ENCODE measurements at regions not wholly inside any gene's neighbourhood (a gene's known extent, or its start where the extent isn't known, plus 50 kb on each side); places are given as distances from the start of the nearest gene placed in this dataset.

DNA sequence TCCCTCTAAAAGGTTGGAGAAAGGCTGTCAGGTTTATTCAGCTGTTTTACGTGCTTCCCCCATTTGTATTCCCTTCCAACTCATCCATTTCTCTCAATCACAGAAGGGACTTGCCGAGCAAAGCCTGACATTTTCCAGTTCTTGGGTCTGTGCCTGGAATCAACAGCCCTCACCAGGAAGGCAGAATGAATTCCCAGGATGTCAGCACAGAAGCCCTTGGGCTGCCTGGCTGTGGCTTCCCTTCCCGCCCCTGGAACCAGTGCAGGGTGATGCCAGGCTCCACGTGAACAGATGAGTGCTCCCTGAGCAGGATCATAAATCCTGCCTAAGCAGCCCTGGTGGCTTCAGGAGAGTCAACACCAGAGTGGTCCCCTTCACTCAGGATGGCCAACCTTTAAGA lies 86.1 kb upstream of the CD83 start:
- no peak for DNase-seq (ENCODE audit: low spot score)

DNA sequence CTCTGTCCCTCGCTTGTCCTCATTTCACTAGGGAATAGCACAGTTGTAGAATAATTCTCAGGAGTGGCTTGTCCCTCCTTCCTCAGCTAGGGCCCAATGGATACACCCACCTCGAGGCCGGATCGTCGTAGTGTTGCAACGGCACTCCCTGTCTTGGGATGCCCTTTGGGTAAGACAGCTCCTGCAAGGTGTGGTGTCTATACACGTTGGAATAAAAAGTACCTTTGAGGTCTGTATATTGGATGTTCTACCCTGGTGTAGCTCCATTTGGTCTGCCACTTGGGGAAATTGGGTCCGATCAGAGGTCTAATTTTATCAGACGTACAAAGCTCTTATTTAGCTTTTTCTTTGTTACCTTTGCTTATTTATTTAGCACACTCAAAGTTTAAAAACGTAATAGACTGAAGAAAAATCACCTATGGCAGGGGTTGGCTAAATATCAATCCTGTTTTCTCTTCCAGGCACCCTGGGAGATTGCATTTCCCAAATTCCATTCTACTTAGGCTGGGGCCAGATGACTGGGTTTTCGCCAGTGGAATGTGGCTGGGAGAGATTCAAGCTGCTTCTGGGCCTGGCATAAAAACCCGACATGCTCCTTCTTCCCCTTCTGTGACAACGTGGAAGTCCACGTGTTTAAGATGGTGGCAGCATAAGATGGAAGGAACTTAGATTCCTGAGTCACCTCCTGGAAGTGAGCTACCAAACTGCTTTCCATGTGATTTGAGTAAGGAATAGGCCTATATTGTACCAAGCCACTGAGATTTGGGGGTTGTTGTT lies 82.3 kb upstream of the CD83 start:
- DNase-seq (ENCODE audit: low spot score), result peak; percentile 56

DNA sequence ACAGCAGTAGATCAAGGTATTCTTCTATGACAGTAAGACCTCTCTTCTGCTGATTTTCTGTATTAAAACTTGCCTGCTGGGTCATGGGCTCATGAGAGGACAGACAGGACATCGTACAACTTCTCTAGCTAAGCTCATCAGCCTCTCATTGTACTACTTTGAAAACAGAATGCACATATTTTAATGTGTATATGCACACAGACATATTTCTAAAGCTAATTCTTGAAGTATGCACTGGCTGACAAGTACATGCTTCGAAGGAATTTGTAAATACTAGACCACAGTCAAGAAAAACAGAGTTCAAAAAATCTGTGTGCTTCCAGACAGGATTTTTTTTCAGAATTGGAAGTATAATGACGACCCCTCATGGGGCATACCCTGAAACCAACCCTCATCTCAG lies 81.7 kb upstream of the CD83 start:
- no peak for DNase-seq (ENCODE audit: low spot score)

DNA sequence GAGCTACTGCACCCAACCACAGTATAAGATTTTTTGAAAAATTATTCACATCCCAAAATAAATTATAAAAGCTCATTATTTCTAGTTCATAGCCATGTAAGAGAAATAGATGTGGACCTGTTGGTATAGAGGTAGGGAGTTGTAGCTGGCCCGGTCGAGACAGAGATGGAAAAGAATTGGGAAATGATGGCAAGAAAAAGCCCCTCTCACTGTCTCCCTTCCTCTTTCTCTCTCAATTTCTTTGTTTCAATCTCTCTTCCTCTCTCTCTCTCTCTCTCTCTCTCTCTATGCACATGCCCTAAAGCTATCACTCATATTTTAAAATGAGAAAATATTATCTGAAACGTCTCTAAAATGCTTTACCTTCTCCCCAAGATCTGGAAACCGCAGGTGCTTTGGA lies 80.7 kb upstream of the CD83 start:
- no peak for DNase-seq (ENCODE audit: low spot score)

DNA sequence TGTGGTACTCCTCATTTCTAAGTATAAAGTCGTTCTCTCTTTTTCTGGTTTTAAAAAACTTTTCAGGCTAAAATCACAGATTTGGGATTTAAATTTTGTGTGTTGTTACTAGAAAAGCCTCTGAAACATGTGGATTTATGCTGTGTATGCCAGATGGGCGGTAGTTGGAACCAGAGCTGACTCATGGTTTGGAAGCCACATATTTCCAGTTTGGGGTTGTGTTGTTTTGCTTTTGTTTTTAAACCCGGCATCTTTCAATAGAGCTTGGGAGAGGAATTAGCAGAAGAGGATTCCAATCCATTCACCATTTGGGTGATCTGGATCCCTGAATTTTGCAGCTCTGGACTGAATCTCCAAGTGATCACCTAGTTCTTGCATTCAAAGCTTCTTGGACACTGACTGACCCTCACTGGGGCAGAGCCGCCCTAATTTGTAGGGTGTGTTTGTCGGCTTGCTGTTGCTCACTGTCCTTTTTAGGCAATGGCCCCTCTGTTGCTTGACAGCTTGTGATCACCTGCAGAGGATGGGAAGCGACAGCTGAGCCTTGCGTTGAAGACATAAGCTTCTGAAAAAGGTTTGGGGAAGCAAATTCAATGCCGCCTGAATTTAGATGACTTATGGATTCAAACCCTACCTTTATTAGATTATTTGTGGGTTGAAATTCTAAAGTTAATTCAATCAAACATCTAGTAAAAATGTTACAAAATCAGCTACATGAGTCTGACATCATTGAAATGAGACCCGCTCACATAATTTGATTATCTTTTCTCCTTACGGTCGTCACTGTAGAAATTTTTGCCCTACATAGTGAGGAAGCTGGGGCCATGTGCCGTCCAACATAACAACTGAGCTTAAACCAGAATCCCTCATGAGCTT lies 79.9 kb upstream of the CD83 start:
- peak; percentile 69 for DNase-seq (ENCODE audit: low spot score)

DNA sequence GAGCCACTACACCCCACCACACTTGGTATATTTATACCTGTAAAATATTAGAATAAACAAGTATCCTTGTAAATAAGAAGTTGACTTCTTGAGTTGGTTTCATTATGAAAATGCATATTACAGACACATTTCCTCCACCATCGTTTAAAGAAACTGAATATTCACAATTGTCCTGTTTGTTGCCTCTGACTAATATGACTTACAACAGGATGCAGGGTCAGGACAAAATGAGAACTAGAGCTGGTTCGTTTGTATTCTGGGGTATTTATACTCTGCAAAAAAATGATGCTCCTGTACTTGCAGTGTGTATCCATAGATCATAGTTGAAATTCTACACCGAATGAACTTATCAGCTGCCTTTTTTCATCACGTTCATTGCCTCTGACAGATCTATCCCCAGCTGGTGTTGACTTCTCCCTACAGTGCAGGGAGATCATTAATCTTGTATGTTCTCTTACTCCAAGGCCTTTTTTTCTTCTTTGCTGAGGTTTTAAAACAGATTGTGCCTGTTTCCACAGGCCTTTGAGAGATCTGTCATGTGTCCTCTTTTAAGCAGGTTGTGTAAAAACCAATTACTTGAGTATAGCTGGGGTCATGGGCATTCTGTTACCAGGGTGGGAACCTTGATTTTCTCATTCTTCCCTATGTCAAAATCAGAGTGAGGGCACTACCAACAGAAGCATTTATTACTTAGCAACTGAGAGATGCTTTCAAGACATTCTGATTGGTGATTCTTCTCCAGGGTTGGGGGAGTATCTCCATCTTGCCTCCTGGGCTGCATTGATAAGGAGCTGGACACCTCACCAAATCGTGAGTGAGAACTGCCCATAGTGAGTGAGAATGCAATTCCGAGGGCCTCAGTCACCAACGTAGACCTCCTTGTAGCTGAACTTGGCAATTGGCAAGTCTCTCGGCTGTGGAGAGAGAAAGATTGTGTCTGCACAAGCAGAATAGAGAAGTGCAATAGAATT lies 78.8 kb upstream of the CD83 start:
- no peak for DNase-seq (ENCODE audit: low spot score)

DNA sequence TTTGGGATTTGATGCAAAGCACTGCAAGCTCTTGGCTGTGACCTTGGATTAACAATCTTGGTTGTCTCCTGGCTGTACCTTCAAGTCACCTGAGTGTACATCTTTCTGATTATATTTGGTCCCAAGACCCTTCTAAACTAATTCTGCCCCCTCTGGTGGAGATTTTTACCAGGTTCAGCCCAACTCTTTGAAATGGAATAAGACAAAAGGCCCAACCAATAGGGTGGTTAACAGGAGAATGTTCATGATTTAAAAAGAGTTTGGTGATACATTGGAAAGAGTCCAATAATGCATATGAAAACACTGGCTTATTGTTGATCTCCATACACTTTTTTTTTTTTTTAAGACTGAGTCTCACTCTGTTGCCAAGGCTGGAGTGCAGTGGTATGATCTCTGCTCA lies 77.5 kb upstream of the CD83 start:
- no peak for DNase-seq (ENCODE audit: low spot score)

DNA sequence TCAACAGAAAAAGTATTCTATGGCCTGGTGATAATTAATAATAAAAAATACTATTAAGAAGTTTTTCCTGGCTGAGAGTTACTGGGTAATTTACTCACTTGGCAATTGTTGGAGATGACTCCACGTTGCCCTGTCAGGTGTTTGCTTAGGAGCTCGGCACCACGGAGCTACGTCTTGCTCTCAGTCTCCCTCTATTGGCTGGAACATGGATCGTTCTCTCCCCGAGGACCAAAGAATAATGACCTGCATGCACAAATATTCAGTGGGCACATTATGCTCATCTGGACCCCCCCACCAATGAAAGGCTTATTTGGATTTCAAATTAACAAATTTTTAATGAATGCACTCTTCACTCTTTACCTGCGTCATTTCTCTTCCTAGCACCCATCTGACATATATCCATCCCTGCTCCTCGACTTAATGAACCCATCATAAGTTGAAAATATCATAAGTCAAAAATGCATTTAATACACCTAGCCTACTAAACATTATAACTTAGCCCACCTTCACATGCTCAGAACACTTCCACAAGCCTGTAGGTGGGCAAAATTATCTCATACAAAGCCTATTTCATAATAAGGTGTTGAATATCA lies 71.0 kb upstream of the CD83 start:
- DNase-seq (ENCODE audit: low spot score), result peak; percentile 55

DNA sequence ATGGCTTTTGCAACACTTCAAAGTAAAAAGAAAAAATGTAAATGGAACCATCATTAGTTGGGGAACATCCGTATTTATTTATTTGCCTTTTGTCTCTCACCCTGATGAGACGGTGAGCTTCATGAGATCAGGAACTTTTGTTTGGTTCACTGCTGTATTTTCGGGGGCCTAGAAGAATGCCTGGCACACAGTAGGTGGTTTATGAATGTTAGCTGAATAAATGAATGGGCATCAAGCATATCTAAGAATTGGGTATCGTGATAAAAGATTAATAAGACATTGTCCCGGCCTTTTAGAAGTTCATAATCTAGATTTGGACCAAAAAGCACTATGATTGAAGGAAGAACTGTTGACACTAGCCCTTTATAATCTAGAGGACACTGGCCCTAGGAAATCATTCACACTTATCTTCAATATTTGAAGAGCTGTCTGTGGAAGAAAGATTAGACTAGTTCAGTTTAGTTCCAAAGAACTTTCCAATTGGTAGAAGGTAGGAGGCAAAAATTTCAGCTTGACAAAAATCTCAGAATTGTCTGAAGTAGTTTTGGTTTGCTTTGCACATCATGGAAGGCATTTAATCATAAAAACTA lies 70.3 kb upstream of the CD83 start:
- DNase-seq (ENCODE audit: low spot score), result no peak

DNA sequence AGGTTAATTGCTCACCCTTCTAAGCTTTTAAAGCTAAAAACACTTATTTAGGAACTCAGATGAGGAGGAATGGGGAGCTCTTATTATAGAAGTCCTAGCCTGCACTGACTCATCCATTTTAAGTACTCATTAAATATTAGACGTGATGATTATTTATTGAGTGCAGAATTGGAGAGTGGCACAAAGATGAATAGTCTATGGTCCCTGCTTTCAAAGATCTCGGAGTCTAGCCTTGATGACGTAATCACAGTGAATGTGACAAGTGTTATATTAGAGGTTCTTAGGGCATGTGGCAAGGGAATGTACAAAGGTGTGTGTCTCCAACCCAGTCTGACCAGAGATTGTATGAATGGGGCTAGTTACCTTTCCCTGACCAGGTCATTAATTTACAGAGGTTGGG lies 68.7 kb upstream of the CD83 start:
- DNase-seq (ENCODE audit: low spot score), result no peak

DNA sequence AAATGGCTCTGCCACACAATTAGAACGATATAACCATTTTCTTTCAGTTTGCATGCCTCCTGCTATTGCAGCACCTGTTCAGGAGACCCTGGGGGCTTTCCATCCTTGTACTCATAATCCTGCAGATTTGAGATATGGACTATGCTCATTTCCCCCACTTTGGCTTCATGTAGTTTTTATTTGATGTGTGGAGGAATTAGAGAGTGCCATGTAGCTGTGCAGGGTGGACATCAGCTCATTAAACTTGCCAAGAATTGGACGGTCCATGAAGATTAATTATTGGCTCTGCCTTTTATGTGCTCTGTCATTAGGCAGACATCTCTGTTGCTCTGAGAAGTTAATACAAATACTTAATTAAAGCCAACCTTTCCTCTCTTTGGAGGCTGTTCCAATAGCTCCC lies 66.2 kb upstream of the CD83 start:
- DNase-seq (ENCODE audit: low spot score), result no peak

DNA sequence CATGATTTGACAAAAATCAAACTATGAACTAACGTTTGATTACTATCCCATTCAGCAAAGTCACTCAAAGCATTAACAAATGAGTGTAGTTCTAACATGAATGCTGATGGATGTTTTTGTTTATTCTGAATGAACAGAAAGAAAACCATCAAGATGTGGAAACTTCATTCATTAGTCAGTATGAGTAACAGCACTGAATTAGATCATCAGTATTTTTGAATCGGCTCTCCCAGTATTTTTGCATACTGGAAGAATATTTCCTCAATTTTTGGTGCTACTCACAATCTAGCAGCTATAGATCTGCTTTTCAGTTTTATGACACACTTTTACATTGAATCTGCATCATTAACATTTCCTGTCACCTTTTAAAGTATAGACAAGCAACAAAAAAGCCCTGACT lies 63.8 kb upstream of the CD83 start:
- DNase-seq (ENCODE audit: low spot score), result no peak

DNA sequence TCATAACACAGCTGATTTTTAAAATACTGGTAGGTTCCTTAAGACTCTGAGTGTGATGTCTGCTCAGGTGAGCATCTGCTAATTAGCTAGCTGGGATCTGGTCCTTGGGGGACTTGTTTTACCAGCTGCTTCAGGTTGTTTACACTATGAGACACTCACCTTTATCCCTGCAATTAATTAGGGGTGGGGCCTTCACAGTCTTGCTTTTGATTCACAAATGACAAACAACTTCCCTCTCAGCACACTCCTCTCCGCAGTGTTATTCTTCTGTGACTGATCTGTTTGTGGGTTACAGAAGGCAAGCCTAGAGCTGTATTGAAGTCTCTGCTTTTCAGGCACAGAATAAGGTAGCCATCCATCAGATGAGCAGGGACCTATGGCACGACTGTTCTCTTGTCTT lies 62.0 kb upstream of the CD83 start:
- DNase-seq (ENCODE audit: low spot score), result no peak

DNA sequence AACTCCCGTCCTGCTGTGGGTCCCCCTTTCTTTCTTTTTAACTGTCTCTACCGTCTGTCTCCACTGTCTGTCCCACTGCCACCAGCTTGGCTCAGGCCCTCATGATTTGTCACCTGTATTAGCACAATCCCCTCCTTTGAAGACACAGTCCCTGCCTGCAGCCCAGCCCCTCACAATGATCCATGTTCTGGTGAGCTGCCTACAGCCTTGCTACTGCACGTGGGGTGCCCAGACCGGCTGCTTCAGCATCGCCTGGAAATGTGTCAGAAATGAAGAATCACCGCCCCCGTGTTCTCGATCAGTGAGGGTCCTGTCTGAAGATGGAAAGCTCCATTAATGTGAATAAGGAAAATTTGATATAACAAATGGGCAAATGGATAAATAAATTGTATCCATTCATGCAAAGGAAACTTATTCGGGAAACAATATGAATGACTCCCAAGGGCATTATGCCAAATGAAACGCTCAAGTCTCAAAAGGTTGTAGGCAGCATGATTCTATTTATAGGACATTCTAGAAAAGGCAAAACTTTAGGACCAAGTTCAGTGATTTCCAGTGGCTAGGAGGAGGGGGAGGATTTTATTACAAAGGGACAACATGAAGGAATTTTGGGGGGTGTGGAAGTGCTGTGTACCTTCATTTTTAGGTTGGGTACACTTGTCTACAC lies 59.4 kb upstream of the CD83 start:
- no peak for DNase-seq (ENCODE audit: low spot score)

DNA sequence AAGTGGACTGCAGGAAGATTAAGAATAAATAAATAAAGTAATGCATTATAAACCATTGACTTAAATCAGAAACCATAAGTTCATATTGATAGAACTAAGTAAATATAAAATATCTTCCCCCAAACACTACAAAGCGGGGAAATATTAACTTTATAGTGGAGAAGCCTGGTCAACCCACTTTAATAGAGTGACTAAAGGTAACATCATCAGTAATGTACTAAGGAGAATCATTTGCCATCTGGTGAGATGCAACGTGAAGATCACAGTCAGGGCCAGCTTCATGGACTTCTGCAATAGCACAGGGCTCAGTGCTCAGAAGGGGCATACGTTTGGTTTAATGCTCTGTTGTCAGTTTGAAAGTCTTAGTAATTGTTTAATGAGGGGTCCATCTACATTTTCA lies 58.8 kb upstream of the CD83 start:
- no peak for DNase-seq (ENCODE audit: low spot score)

DNA sequence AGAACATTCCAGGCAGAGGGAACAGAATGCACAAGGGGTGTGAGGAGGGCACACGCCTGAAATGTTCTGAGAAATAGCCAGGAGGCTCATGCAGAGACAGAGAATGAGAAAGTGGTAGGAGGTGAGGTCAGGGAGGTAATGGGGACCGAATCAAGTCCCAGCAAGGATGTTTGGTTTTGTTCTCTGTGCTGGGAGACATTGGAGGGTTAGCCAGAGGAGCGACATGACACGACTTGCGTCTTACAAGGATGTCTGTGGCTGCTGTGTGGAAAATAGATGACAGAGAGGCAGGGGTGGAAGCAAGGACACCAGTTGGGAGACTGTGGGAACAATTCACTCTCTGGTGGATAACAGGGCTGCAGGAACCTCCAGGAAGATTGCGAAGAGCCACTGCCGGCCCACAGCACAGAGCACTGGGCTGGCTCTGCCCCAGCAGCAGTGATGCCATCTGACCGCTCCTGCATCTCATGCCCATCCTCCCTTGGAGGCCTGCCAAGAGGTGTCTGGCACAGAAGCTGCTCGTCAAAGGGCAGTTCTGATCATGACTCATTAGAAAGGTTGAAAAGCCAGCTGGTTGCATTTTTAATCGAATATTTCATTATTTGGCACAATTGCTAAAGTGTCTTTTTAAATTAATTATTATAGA lies 57.7 kb upstream of the CD83 start:
- peak; percentile 48 for DNase-seq (ENCODE audit: low spot score)

DNA sequence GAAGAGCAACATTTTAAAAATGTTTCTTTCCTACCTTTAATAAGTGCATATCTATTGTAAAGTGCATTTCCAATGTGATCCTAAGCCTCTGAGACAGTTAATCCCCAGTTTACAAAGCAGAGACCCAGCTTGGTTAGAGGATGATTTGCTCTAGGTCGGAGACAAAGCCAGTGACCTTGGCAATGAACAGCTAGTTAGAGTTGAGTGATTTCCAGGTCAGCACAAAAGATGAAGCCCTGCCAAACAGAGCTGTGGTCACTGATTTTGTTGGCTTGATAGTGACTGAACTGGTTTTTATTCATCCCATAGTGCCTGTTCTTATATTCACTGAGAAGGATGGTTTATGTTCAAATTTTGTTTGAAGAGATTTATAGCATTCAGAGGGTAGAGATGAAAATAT lies 56.6 kb upstream of the CD83 start:
- no peak for DNase-seq (ENCODE audit: low spot score)

DNA sequence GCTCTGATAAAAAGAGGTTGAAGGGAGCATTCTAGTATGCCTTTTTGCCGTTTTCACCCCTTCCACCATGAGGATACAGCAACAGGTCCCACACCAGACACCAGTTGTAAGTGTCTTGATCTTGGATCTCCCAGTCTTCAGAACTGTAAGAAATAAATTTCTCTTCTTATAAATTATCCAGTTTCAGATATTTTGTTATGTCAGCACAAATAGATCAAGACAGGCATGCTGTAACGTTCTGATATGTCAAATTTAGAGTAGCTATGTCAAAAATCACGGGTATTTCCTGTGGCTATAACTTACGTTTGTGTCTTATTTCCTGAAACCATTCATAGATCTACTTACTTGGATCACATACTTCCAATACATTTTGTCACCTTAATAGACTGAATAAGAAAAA lies 55.9 kb upstream of the CD83 start:
- DNase-seq (ENCODE audit: low spot score), result no peak

DNA sequence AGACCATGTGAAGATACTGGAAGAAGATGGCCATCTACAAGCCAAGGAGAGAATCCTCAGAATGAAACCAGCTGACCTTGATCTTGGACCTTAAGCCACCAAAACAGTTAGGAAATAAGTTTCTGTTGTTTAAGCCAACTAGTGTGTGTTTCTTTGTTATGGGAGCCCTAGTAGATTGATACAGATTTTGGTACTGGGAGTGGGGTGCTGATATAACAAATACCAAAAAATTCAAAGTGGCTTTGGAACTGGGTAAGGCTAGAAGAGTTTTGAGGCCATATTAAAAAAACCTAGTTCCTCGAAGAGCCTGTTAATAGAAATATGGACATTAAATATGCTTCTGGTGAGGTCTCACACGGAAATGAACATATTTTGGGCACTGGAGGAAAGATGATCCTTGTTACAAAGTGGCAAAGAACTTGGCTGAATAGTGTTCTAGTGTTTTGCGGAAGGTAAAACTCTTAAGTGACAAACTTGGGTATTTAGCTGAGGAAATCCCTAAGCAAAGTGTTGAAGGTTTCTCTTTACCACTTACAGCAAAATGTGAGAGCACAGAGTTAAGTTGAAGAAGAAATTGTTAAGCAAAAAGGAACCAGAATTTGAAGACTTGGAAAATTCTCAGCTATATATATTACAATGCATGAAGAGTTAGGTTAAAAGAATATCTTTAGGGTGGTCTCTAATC lies 55.1 kb upstream of the CD83 start:
- DNase-seq (ENCODE audit: low spot score), result no peak

DNA sequence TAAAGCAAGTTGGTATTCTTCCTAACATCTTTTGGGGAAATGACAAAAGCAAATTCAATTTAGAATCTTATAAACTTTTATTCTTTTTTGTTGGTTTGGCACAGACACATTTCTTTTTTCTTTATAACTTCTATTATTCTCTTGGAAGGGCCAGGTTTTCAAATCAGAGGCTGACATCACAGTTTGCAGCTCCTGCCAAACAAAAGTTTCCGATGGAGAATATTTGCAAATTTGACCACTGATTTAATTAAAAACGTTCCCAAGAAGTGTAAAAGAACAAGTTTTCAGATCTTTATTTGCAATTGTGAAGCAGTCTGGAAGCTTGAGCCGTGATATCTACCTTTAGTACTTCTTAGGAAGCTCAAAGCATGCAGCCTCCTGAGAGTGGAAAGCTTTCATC lies 53.8 kb upstream of the CD83 start:
- DNase-seq (ENCODE audit: low spot score), result no peak

All from H4 (cell line).